Body of pancreas (tissue), 4 donors: ENCODE measurements at regions not wholly inside any gene's neighbourhood (a gene's known extent, or its start where the extent isn't known, plus 50 kb on each side); places are given as distances from the start of the nearest gene placed in this dataset.

Source experiments
- CTCF ChIP-seq, 7 experiments: fragments of 450-650 bp in 4 of 7; fragments of 200-600 bp in 3 of 7; sonication (generic) in 3 of 7; IDR thresholded peaks; one replicate each; pipeline ENCODE4 v1.5.1; 2016 to 2019; ENCODE audit warnings: antibody characterized with exemption in 7 of 7
- POLR2A ChIP-seq, 3 donors: fragments of 450-650 bp; IDR thresholded peaks; one replicate each; pipeline ENCODE4 v1.6.1; 2016; ENCODE audit warnings: antibody characterized with exemption in 3 of 3, mild to moderate bottlenecking in 2 of 3

- TF ChIP-seq CTCF (IDR thresholded peaks at IDR 0.05) (no peak), POLR2A (IDR thresholded peaks at IDR 0.05) (no peak)
These were observed 78.5 kb upstream of the RBMS3 start for GRCh38 chr3:29202378-29202777.
